ENCODE measurements at regions not wholly inside any gene's neighbourhood (a gene's known extent, or its start where the extent isn't known, plus 50 kb on each side); places are given as distances from the start of the nearest gene placed in this dataset.

GRCh38 chr2:183416753-183417152 lies 292.5 kb downstream of the NUP35 start:
- no peak overlapping the region for H3K4me3 ChIP-seq (ENCODE audit: low read depth, low read length)
- in situ Hi-C loops (cut with HindIII; ENCODE audit: low sequenced_read_pairs), result no loop called here
- no peak for DNase-seq (ENCODE audit: low read depth, low spot score)
- no peak for TF ChIP-seq CTCF (IDR thresholded peaks at IDR 0.05; ENCODE audit: low read depth, low read length)

GRCh38 chr2:183426825-183427224 lies 302.6 kb downstream of the NUP35 start:
- DNase-seq (ENCODE audit: low read depth, low spot score), result no peak
- no peak for TF ChIP-seq CTCF (IDR thresholded peaks at IDR 0.05; ENCODE audit: low read depth, low read length)
- no peak overlapping the region for H3K4me3 ChIP-seq (ENCODE audit: low read depth, low read length)
- in situ Hi-C loops (cut with HindIII; ENCODE audit: low sequenced_read_pairs), result no loop called here

GRCh38 chr2:183427558-183427957 lies 303.3 kb downstream of the NUP35 start:
- TF ChIP-seq CTCF (IDR thresholded peaks at IDR 0.05; ENCODE audit: low read depth, low read length), result no peak
- in situ Hi-C loops (cut with HindIII; ENCODE audit: low sequenced_read_pairs), result no loop called here

GRCh38 chr2:183428881-183429280 lies 304.6 kb downstream of the NUP35 start:
- TF ChIP-seq CTCF (IDR thresholded peaks at IDR 0.05; ENCODE audit: low read depth, low read length), result no peak
- H3K4me3 ChIP-seq (ENCODE audit: low read depth, low read length), result no peak overlapping the region
- DNase-seq (ENCODE audit: low read depth, low spot score), result no peak
- in situ Hi-C loops (cut with HindIII; ENCODE audit: low sequenced_read_pairs), result no loop called here

More at GRCh38 chr2:183427558-183427957, 303.3 kb downstream of the NUP35 start:
- no peak overlapping the region for H3K4me3 ChIP-seq (ENCODE audit: low read depth, low read length)
- DNase-seq (ENCODE audit: low read depth, low spot score), result no peak

GRCh38 chr2:183438541-183438940 lies 314.3 kb downstream of the NUP35 start:
- TF ChIP-seq CTCF (IDR thresholded peaks at IDR 0.05; ENCODE audit: low read depth, low read length), result no peak
- DNase-seq (ENCODE audit: low read depth, low spot score), result no peak
- H3K4me3 ChIP-seq (ENCODE audit: low read depth, low read length), result no peak overlapping the region
- in situ Hi-C loops (cut with HindIII; ENCODE audit: low sequenced_read_pairs), result no loop called here

GRCh38 chr2:183455056-183455455 lies 330.8 kb downstream of the NUP35 start:
- no peak for DNase-seq (ENCODE audit: low read depth, low spot score)
- in situ Hi-C loops (cut with HindIII; ENCODE audit: low sequenced_read_pairs), result no loop called here
- no peak overlapping the region for H3K4me3 ChIP-seq (ENCODE audit: low read depth, low read length)
- TF ChIP-seq CTCF (IDR thresholded peaks at IDR 0.05; ENCODE audit: low read depth, low read length), result no peak

- in situ Hi-C loops (cut with HindIII; ENCODE audit: low sequenced_read_pairs), result no loop called here
- TF ChIP-seq CTCF (IDR thresholded peaks at IDR 0.05; ENCODE audit: low read depth, low read length), result no peak
Observed at GRCh38 chr2:183456177-183456576, 331.9 kb downstream of the NUP35 start.

More at GRCh38 chr2:183456177-183456576, 331.9 kb downstream of the NUP35 start:
- H3K4me3 ChIP-seq (ENCODE audit: low read depth, low read length), result no peak overlapping the region
- DNase-seq (ENCODE audit: low read depth, low spot score), result no peak
